Gastrocnemius medialis (tissue), 4 donors: ENCODE measurements at regions not wholly inside any gene's neighbourhood (a gene's known extent, or its start where the extent isn't known, plus 50 kb on each side); places are given as distances from the start of the nearest gene placed in this dataset.

Source experiments
- ATAC-seq, 2 donors: fragments of 150-250 bp; one replicate each; pipeline ENCODE4 v1.9.1; 2016
- DNase-seq, 2 donors: peaks; one replicate each; pipeline ENCODE4 v3.0.0-alpha.2; 2019
- H3K27ac ChIP-seq, 4 donors: fragments of 200-600 bp; sonication (generic); 1 replicate in 1 of 4; 2 replicates in 3 of 4; pipeline ENCODE4 v1.5.1; 2016 to 2018; ENCODE audit warnings: mild to moderate bottlenecking in 2 of 4, moderate library complexity in 1 of 4
- H3K27me3 ChIP-seq, 3 donors: fragments of 200-600 bp; sonication (generic) in 2 of 3; 1 replicate in 1 of 3; 2 replicates in 2 of 3; pipeline versions ENCODE4 v1.5.1 to v1.6.0; 2016 to 2019; ENCODE audit warnings: mild to moderate bottlenecking in 1 of 3, moderate library complexity in 1 of 3
- H3K36me3 ChIP-seq, 2 donors: fragments of 200-600 bp; sonication (generic) in 1 of 2; one replicate each; pipeline ENCODE4 v1.5.1; 2017 to 2018
- H3K4me1 ChIP-seq, 2 donors: fragments of 200-600 bp; sonication (generic) in 1 of 2; one replicate each; pipeline ENCODE4 v1.5.1; 2016 to 2017; ENCODE audit warnings: mild to moderate bottlenecking in 2 of 2
- H3K4me3 ChIP-seq, 4 donors: fragments of 200-600 bp; sonication (generic) in 3 of 4; 1 replicate in 1 of 4; 2 replicates in 3 of 4; pipeline ENCODE4 v1.5.1; 2016 to 2019; ENCODE audit warnings: mild to moderate bottlenecking in 2 of 4
- H3K9me3 ChIP-seq, 3 donors: fragments of 200-600 bp; sonication (generic) in 2 of 3; 1 replicate in 1 of 3; 2 replicates in 2 of 3; pipeline ENCODE4 v1.5.1; 2016 to 2019
- CTCF ChIP-seq, 5 experiments: fragments of 450-650 bp in 3 of 5; fragments of 200-600 bp in 2 of 5; sonication (generic) in 2 of 5; IDR thresholded peaks in 4 of 5; conservative IDR thresholded peaks in 1 of 5; 1 replicate in 4 of 5; 2 replicates in 1 of 5; pipeline ENCODE4 v1.5.1; 2016 to 2019; ENCODE audit warnings: antibody characterized with exemption in 5 of 5, mild to moderate bottlenecking in 3 of 5, moderate library complexity in 3 of 5
- POLR2A ChIP-seq, 2 donors: fragments of 450-650 bp; IDR thresholded peaks; one replicate each; pipeline ENCODE4 v1.6.1; 2017; ENCODE audit warnings: antibody characterized with exemption in 2 of 2, mild to moderate bottlenecking in 2 of 2, moderate library complexity in 2 of 2
- in situ Hi-C, 4 donors: fragments of 200-750 bp; cut with MboI; loops; one replicate each; pipeline versions ENCODE4 v1.15.0 to v1.8.0; 2017; ENCODE audit warnings: low sequenced_read_pairs in 4 of 4
- intact Hi-C: fragments of 100-400 bp; cut with DNase I; formaldehyde crosslinking; loops from one replicate; pipeline ENCODE4 v1.15.1; 2023; ENCODE audit warnings: low total_unique reads

GRCh38 chrX:80207327-80207726 is 192.8 kb downstream of the TBX22 start:
- Histone ChIP-seq H3K36me3 (no peaks in the 10 kb centered on the region), H3K27me3 (no peaks in the 10 kb centered on the region), H3K4me3 (no peak overlapping the region), H3K27ac (no peak overlapping the region), H3K4me1 (no peaks in the 10 kb centered on the region), H3K9me3 (no peaks in the 10 kb centered on the region)
- TF ChIP-seq CTCF (IDR thresholded peaks at IDR 0.05 in 4 of 5, conservative IDR thresholded peaks at IDR 0.05 in 1 of 5) (no peak), POLR2A (IDR thresholded peaks at IDR 0.05) (no peak)
- intact Hi-C loops (no loop called here), in situ Hi-C loops (no loop called here)
- ATAC-seq (no peak), DNase-seq (no peak)

- H3K27ac ChIP-seq, result no peak overlapping the region
- ATAC-seq (no peak), DNase-seq (no peak)
- TF ChIP-seq POLR2A (IDR thresholded peaks at IDR 0.05) (no peak), CTCF (IDR thresholded peaks at IDR 0.05 in 4 of 5, conservative IDR thresholded peaks at IDR 0.05 in 1 of 5) (no peak)
- no peaks in the 10 kb centered on the region for H3K27me3 ChIP-seq
- in situ Hi-C loops (no loop called here), intact Hi-C loops (no loop called here)
- no peak overlapping the region for H3K4me3 ChIP-seq
- no peaks in the 10 kb centered on the region for H3K9me3 ChIP-seq
- H3K36me3 ChIP-seq, result no peaks in the 10 kb centered on the region
- no peaks in the 10 kb centered on the region for H3K4me1 ChIP-seq
Measured at GRCh38 chrX:80216086-80216485, 201.5 kb downstream of the TBX22 start.

GRCh38 chrX:80223982-80224579 is 196.2 kb upstream of the TENT5D start:
- intact Hi-C loops, result no loop called here
- in situ Hi-C loops, result no loop called here

GRCh38 chrX:80229626-80230025 is 190.6 kb upstream of the TENT5D start:
- no peaks in the 10 kb centered on the region for H3K36me3 ChIP-seq
- in situ Hi-C loops, result no loop called here
- DNase-seq (no peak), ATAC-seq (no peak)
- H3K9me3 ChIP-seq, result no peaks in the 10 kb centered on the region
- H3K4me1 ChIP-seq, result no peaks in the 10 kb centered on the region
- intact Hi-C loops, result no loop called here
- TF ChIP-seq CTCF (IDR thresholded peaks at IDR 0.05 in 4 of 5, conservative IDR thresholded peaks at IDR 0.05 in 1 of 5) (no peak), POLR2A (IDR thresholded peaks at IDR 0.05) (no peak)
- H3K4me3 ChIP-seq, result no peak overlapping the region
- no peak overlapping the region for H3K27ac ChIP-seq
- H3K27me3 ChIP-seq, result no peaks in the 10 kb centered on the region

More at GRCh38 chrX:80223982-80224579, 196.2 kb upstream of the TENT5D start:
- Histone ChIP-seq H3K4me3 (no peak overlapping the region), H3K27me3 (no peaks in the 10 kb centered on the region), H3K9me3 (no peaks in the 10 kb centered on the region), H3K36me3 (no peaks in the 10 kb centered on the region), H3K27ac (no peak overlapping the region), H3K4me1 (no peaks in the 10 kb centered on the region)
- no peak for TF ChIP-seq CTCF (IDR thresholded peaks at IDR 0.05 in 4 of 5, conservative IDR thresholded peaks at IDR 0.05 in 1 of 5)
- no peak for TF ChIP-seq POLR2A (IDR thresholded peaks at IDR 0.05)
- DNase-seq (no peak), ATAC-seq (no peak)

- intact Hi-C loops (no loop called here), in situ Hi-C loops (no loop called here)
- Histone ChIP-seq H3K4me3 (no peak overlapping the region), H3K4me1 (no peaks in the 10 kb centered on the region), H3K27me3 (no peaks in the 10 kb centered on the region), H3K27ac (no peak overlapping the region), H3K36me3 (no peaks in the 10 kb centered on the region), H3K9me3 (no peaks in the 10 kb centered on the region)
- TF ChIP-seq CTCF (IDR thresholded peaks at IDR 0.05 in 4 of 5, conservative IDR thresholded peaks at IDR 0.05 in 1 of 5) (no peak), POLR2A (IDR thresholded peaks at IDR 0.05) (no peak)
- DNase-seq (no peak), ATAC-seq (no peak)
Measured at GRCh38 chrX:80237072-80237471, 183.2 kb upstream of the TENT5D start.
